IMR-90 (cell line): ENCODE measurements at regions not wholly inside any gene's neighbourhood (a gene's known extent, or its start where the extent isn't known, plus 50 kb on each side); places are given as distances from the start of the nearest gene placed in this dataset.

Experiments
- ATAC-seq: fragments of 200-7000 bp; cut with Tn5 transposase; 2 replicates; pipeline ENCODE4 v1.9.1; 2020; ENCODE audit warnings: low read depth, mild to moderate bottlenecking, moderate library complexity
- BruUV-seq: library from RNA; stranded (reverse); fragments of 400-500 nt; replicated peaks from 2 replicates; lab custom pipeline; 2021; lab: Mats Ljungman, UMichigan
- CTCF ChIA-PET: fragments of 300-600 bp; formaldehyde crosslinking; extraction: SDS; loops from one replicate; lab custom pipeline; 2021; ENCODE audit warnings: antibody characterized with exemption; lab: Yijun Ruan, JAX
- POLR2A ChIA-PET: fragments of 300-600 bp; sonication (Branson Sonifier 250); formaldehyde crosslinking; loops from one replicate; lab custom pipeline; 2022; ENCODE audit warnings: antibody characterized with exemption; ENCODE audit not compliant: unreplicated experiment; lab: Charles Lee
- DNase-seq: peaks from one replicate; pipeline ENCODE4 v3.0.0; 2013
- H2AFZ ChIP-seq: replicated peaks from 2 replicates; pipeline ENCODE3; 2013; ENCODE audit warnings: low read length, mild to moderate bottlenecking; ENCODE audit not compliant: poor library complexity
- H2AK5ac ChIP-seq: 2 replicates; pipeline ENCODE4 v1.6.1; 2013; ENCODE audit warnings: low read depth, low read length, inconsistent platforms
- H2AK9ac ChIP-seq: replicated peaks from 2 replicates; pipeline ENCODE3; 2013; ENCODE audit warnings: mild to moderate bottlenecking, low read depth, low read length, moderate library complexity; ENCODE audit not compliant: poor library complexity
- H2BK120ac ChIP-seq: 2 replicates; pipeline ENCODE4 v1.6.1; 2013; ENCODE audit warnings: low read depth, low read length, inconsistent platforms
- H2BK15ac ChIP-seq: 3 replicates; pipeline ENCODE4 v1.6.1; 2013; ENCODE audit warnings: low read depth, low read length, inconsistent platforms
- H2BK20ac ChIP-seq: 2 replicates; pipeline ENCODE4 v1.6.1; 2013; ENCODE audit warnings: low read depth, mild to moderate bottlenecking, inconsistent platforms, low read length, moderate library complexity
- H2BK5ac ChIP-seq: 2 replicates; pipeline ENCODE4 v1.6.1; 2013; ENCODE audit warnings: mild to moderate bottlenecking, low read depth, low read length, inconsistent platforms; ENCODE audit not compliant: poor library complexity, severe bottlenecking
- H3K14ac ChIP-seq: replicated peaks from 2 replicates; pipeline ENCODE4 v1.6.1; 2013; ENCODE audit warnings: low read depth, low read length, inconsistent platforms
- H3K18ac ChIP-seq: 2 replicates; pipeline ENCODE4 v1.6.1; 2013; ENCODE audit warnings: low read depth, low read length, control low read depth
- H3K23ac ChIP-seq: 2 replicates; pipeline ENCODE4 v1.6.1; 2013; ENCODE audit warnings: low read depth, low read length, inconsistent platforms
- H3K27ac ChIP-seq: 2 replicates; pipeline ENCODE4 v1.5.1; 2013; ENCODE audit warnings: mild to moderate bottlenecking, control low read depth, low read length; ENCODE audit not compliant: insufficient read depth
- H3K27me3 ChIP-seq: 2 replicates; pipeline ENCODE4 v1.6.1; 2013; ENCODE audit warnings: low read length; ENCODE audit not compliant: control insufficient read depth, insufficient read depth
- H3K36me3 ChIP-seq: 2 replicates; pipeline ENCODE4 v1.6.1; 2013; ENCODE audit warnings: low read length, mixed read lengths; ENCODE audit not compliant: control insufficient read depth, insufficient read depth
- H3K4ac ChIP-seq: 2 replicates; pipeline ENCODE4 v1.6.1; 2013; ENCODE audit warnings: low read depth, low read length, inconsistent platforms
- H3K4me1 ChIP-seq: 2 replicates; pipeline ENCODE4 v1.6.1; 2013; ENCODE audit warnings: low read length, mixed read lengths; ENCODE audit not compliant: control insufficient read depth, insufficient read depth
- H3K4me2 ChIP-seq: 2 replicates; pipeline ENCODE4 v1.6.1; 2013; ENCODE audit warnings: low read depth, mild to moderate bottlenecking, control low read depth, low read length, moderate library complexity
- H3K4me3 ChIP-seq: 2 replicates; pipeline ENCODE4 v1.5.1; 2013; ENCODE audit warnings: low read depth, mild to moderate bottlenecking, control low read depth, low read length, moderate library complexity; ENCODE audit not compliant: insufficient read depth
- H3K56ac ChIP-seq: 2 replicates; pipeline ENCODE4 v1.6.1; 2013; ENCODE audit warnings: low read length, inconsistent platforms; ENCODE audit not compliant: insufficient read depth; ENCODE audit errors: extremely low read depth
- H3K79me1 ChIP-seq, 2 experiments: 2 replicates each; pipeline ENCODE4 v1.6.1; 2013; ENCODE audit warnings: low read length in 2 of 2, inconsistent platforms in 1 of 2, low read depth in 1 of 2
- H3K9ac ChIP-seq: 2 replicates; pipeline ENCODE4 v1.6.1; 2013; ENCODE audit warnings: low read depth, low read length, control low read depth
- H3K9me1 ChIP-seq: 2 replicates; pipeline ENCODE4 v1.6.1; 2013; ENCODE audit warnings: low read length, inconsistent platforms; ENCODE audit not compliant: insufficient read depth
- H3K9me3 ChIP-seq: 2 replicates; pipeline ENCODE4 v1.6.1; 2013; ENCODE audit warnings: low read length; ENCODE audit not compliant: control insufficient read depth, insufficient read depth
- H4K20me1 ChIP-seq: 2 replicates; pipeline ENCODE4 v1.6.1; 2013; ENCODE audit warnings: low read length, inconsistent platforms; ENCODE audit not compliant: insufficient read depth
- H4K5ac ChIP-seq: 2 replicates; pipeline ENCODE4 v1.6.1; 2013; ENCODE audit warnings: mild to moderate bottlenecking, low read depth, low read length, control low read depth
- H4K8ac ChIP-seq, 2 experiments: 2 replicates each; pipeline ENCODE4 v1.6.1; 2013; ENCODE audit warnings: low read depth in 2 of 2, low read length in 2 of 2, control low read depth in 1 of 2, inconsistent platforms in 1 of 2
- H4K91ac ChIP-seq: 2 replicates; pipeline ENCODE4 v1.6.1; 2013; ENCODE audit warnings: low read depth, low read length, inconsistent platforms; ENCODE audit not compliant: insufficient read depth
- CEBPB ChIP-seq: IDR thresholded peaks from 2 replicates; pipeline ENCODE4 v1.6.1; 2012; ENCODE audit warnings: low read depth, low read length, improper control_type of control experiment
- FOS ChIP-seq: fragments of 150-350 bp; IDR thresholded peaks from 2 replicates; pipeline ENCODE4 v1.6.1; 2016; ENCODE audit warnings: low read depth, low read length
- MAZ ChIP-seq: IDR thresholded peaks from 2 replicates; pipeline ENCODE4 v1.6.1; 2012; ENCODE audit warnings: low read depth, mild to moderate bottlenecking, low read length, improper control_type of control experiment, moderate library complexity, borderline replicate concordance
- MXI1 ChIP-seq: IDR thresholded peaks from 2 replicates; pipeline ENCODE4 v1.6.1; 2012; ENCODE audit warnings: low read depth, mild to moderate bottlenecking, low read length, moderate library complexity, borderline replicate concordance
- NFE2L2 ChIP-seq: fragments of 150-350 bp; IDR thresholded peaks from 2 replicates; pipeline ENCODE4 v1.6.1; 2016; ENCODE audit warnings: low read depth, mild to moderate bottlenecking, low read length
- RCOR1 ChIP-seq: IDR thresholded peaks from 2 replicates; pipeline ENCODE4 v1.6.1; 2012; ENCODE audit warnings: mild to moderate bottlenecking, low read length, improper control_type of control experiment; ENCODE audit not compliant: insufficient replicate concordance
- RFX5 ChIP-seq: IDR thresholded peaks from 2 replicates; pipeline ENCODE4 v1.8.0; 2012; ENCODE audit warnings: low read depth, mild to moderate bottlenecking, low read length, moderate library complexity
- WGBS, 2 experiments: methylation state at CpG; one replicate each; pipeline versions ENCODE4 v1.1.5 to v1.1.7; 2013; ENCODE audit warnings: missing lambda C conversion rate in 2 of 2; ENCODE audit not compliant: insufficient read length in 1 of 2; ENCODE audit errors: extremely low coverage in 2 of 2; 5-methylcytosine and 5-hydroxymethylcytosine counted together
- dilution Hi-C: fragments of 300-500 bp; cut with HindIII; formaldehyde crosslinking; loops from one replicate; pipeline ENCODE4 v1.14.3; 2018; ENCODE audit warnings: low sequenced_read_pairs; ENCODE audit not compliant: unreplicated experiment
- in situ Hi-C: fragments of 300-500 bp; cut with MboI; formaldehyde crosslinking; loops from 3 replicates; pipeline ENCODE4 v1.14.3; 2019; ENCODE audit warnings: low sequenced_read_pairs, inconsistent platforms, mixed read lengths
- intact Hi-C: fragments of 100-400 bp; cut with micrococcal nuclease; formaldehyde crosslinking; loops from 2 replicates; pipeline ENCODE4 v1.10.0; 2022
- TF ChIP-seq, protein P1 (sequence below): fragments of 150-350 bp; IDR thresholded peaks from 2 replicates; pipeline ENCODE4 v1.6.1; 2016; ENCODE audit warnings: low read depth, mild to moderate bottlenecking, low read length, moderate library complexity, borderline replicate concordance
- TF ChIP-seq, protein P2 (sequence below): fragments of 150-350 bp; IDR thresholded peaks from 2 replicates; pipeline ENCODE4 v1.6.1; 2017; ENCODE audit warnings: mild to moderate bottlenecking, antibody characterized with exemption, low read length, low read depth

DNA sequence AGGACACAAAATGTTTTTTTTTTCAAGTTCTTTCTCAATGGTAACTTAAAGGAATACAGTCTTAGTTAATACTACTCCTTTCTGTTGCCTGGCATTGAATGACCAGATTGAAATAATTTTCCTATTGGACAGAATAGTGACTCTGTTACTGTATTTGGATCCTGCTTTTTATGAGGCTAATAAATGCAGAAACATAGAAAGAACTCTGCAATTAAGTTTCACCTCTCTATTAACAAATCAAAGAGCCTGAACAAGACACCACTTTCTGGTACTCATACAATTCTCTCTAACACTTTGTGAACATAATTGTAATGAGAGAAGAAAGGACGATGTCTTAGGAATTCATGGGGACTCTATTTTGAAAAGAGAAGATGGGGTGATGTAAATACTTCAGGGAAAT is 308.4 kb upstream of the ROBO2 start:
- Histone ChIP-seq H4K91ac (no peak overlapping the region), H2BK20ac (no peak overlapping the region), H3K9me1 (no peaks in the 10 kb centered on the region), H2BK120ac (no peak overlapping the region), H3K56ac (no peak overlapping the region), H3K36me3 (no peaks in the 10 kb centered on the region), H3K14ac (no peak overlapping the region), H3K27me3 (no peaks in the 10 kb centered on the region), H3K9ac (no peak overlapping the region), H2AK9ac (no peak overlapping the region), H3K9me3 (no peaks in the 10 kb centered on the region), H3K18ac (no peak overlapping the region), H3K4me1 (no peaks in the 10 kb centered on the region), H3K4me3 (no peak overlapping the region), H3K4ac (no peak overlapping the region), H3K4me2 (no peak overlapping the region), H3K79me1 (no peaks in the 10 kb centered on the region), H2AK5ac (no peak overlapping the region), H2BK15ac (no peak overlapping the region), H3K27ac (no peak overlapping the region), H2BK5ac (no peak overlapping the region), H3K23ac (no peak overlapping the region), H4K5ac (no peak overlapping the region), H2AFZ (no peak overlapping the region), H4K8ac (no peak overlapping the region), H4K20me1 (no peaks in the 10 kb centered on the region)
- WGBS, 2 experiments: no CpG with 5 or more reads among the region's 1 CpG
- dilution Hi-C loops: no loop called here
- DNase-seq (no peak), ATAC-seq (no peak)
- intact Hi-C loops: no loop called here
- POLR2A ChIA-PET: no interaction called here
- CTCF ChIA-PET: no interaction called here
- TF ChIP-seq MXI1: no peak
- TF ChIP-seq FOS: no peak
- TF ChIP-seq, protein P1, sequence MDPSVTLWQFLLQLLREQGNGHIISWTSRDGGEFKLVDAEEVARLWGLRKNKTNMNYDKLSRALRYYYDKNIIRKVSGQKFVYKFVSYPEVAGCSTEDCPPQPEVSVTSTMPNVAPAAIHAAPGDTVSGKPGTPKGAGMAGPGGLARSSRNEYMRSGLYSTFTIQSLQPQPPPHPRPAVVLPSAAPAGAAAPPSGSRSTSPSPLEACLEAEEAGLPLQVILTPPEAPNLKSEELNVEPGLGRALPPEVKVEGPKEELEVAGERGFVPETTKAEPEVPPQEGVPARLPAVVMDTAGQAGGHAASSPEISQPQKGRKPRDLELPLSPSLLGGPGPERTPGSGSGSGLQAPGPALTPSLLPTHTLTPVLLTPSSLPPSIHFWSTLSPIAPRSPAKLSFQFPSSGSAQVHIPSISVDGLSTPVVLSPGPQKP: no peak
- TF ChIP-seq RCOR1: no peak
- TF ChIP-seq NFE2L2: no peak
- TF ChIP-seq RFX5: no peak
- TF ChIP-seq, protein P2, sequence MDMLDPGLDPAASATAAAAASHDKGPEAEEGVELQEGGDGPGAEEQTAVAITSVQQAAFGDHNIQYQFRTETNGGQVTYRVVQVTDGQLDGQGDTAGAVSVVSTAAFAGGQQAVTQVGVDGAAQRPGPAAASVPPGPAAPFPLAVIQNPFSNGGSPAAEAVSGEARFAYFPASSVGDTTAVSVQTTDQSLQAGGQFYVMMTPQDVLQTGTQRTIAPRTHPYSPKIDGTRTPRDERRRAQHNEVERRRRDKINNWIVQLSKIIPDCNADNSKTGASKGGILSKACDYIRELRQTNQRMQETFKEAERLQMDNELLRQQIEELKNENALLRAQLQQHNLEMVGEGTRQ: no peak
- TF ChIP-seq MAZ: no peak
- no peak for TF ChIP-seq CEBPB
- in situ Hi-C loops: no loop called here
- no TSS peak for BruUV-seq
